H1 (cell line): ENCODE measurements at regions not wholly inside any gene's neighbourhood (a gene's known extent, or its start where the extent isn't known, plus 50 kb on each side); places are given as distances from the start of the nearest gene placed in this dataset.

ENCODE experiments used
- CTCF ChIA-PET: fragments of 300-600 bp; sonication (Branson Sonifier 250); formaldehyde crosslinking; loops from one replicate; lab custom pipeline; 2021; ENCODE audit not compliant: partially characterized antibody; lab: Charles Lee
- POLR2A ChIA-PET: fragments of 300-600 bp; sonication (Branson Sonifier 250); formaldehyde crosslinking; loops from one replicate; lab custom pipeline; 2021; ENCODE audit warnings: inconsistent platforms; ENCODE audit not compliant: partially characterized antibody; lab: Charles Lee
- DNase-seq, 2 experiments: peaks; one replicate each; pipeline versions ENCODE4 v3.0.0 to v3.0.0-alpha.2; 2010 to 2022; ENCODE audit warnings: low spot score in 2 of 2, low read depth in 1 of 2, mixed read lengths in 1 of 2
- FAIRE-seq: peaks from 2 replicates; lab custom pipeline; 2011; peaks lifted over from hg19 to GRCh38; lab: Jason Lieb, UNC
- H2AFZ ChIP-seq: 2 replicates; pipeline ENCODE4 v1.8.1; 2012; ENCODE audit warnings: low read length, inconsistent platforms
- H2AK5ac ChIP-seq: 2 replicates; pipeline ENCODE4 v1.6.1; 2013; ENCODE audit warnings: low read depth, low read length
- H2BK120ac ChIP-seq: replicated peaks from 2 replicates; pipeline ENCODE3; 2013; ENCODE audit warnings: low read depth, low read length, inconsistent platforms
- H2BK12ac ChIP-seq: 2 replicates; pipeline ENCODE4 v1.6.1; 2013; ENCODE audit warnings: low read depth, low read length
- H2BK15ac ChIP-seq: 2 replicates; pipeline ENCODE4 v1.6.1; 2013; ENCODE audit warnings: low read length
- H2BK20ac ChIP-seq: 2 replicates; pipeline ENCODE4 v1.6.1; 2013; ENCODE audit warnings: low read length
- H2BK5ac ChIP-seq: 2 replicates; pipeline ENCODE4 v1.6.1; 2013; ENCODE audit warnings: low read depth, low read length
- H3K14ac ChIP-seq: 2 replicates; pipeline ENCODE4 v1.6.1; 2013; ENCODE audit warnings: inconsistent platforms; ENCODE audit not compliant: insufficient read length
- H3K18ac ChIP-seq: 2 replicates; pipeline ENCODE4 v1.6.1; 2013; ENCODE audit warnings: low read length; ENCODE audit errors: extremely low read depth
- H3K23ac ChIP-seq: 2 replicates; pipeline ENCODE4 v1.6.1; 2013; ENCODE audit warnings: inconsistent platforms; ENCODE audit not compliant: insufficient read length
- H3K23me2 ChIP-seq: 2 replicates; pipeline ENCODE4 v1.6.1; 2013; ENCODE audit warnings: low read depth, low read length
- H3K27ac ChIP-seq: 2 replicates; pipeline ENCODE4 v1.6.1; 2011; ENCODE audit warnings: low read depth, low read length, inconsistent platforms
- H3K27me3 ChIP-seq, 4 experiments: replicated peaks in 1 of 4; 1 replicate in 1 of 4; 2 replicates in 3 of 4; pipeline versions ENCODE4 v1.6.1 to v1.8.1; 2011 to 2013; ENCODE audit warnings: low read length in 3 of 4, mild to moderate bottlenecking in 3 of 4, inconsistent platforms in 2 of 4, mixed read lengths in 2 of 4, moderate library complexity in 1 of 4; ENCODE audit not compliant: control insufficient read depth in 3 of 4, insufficient read depth in 3 of 4; ENCODE audit errors: extremely low read depth in 1 of 4
- H3K36me3 ChIP-seq, 4 experiments: 2 replicates each; pipeline versions ENCODE4 v1.6.1 to v1.8.1; 2011 to 2013; ENCODE audit warnings: mild to moderate bottlenecking in 4 of 4, low read length in 3 of 4, moderate library complexity in 2 of 4, control low read depth in 1 of 4, inconsistent platforms in 1 of 4; ENCODE audit not compliant: insufficient read depth in 4 of 4, control insufficient read depth in 2 of 4
- H3K4ac ChIP-seq: replicated peaks from 2 replicates; pipeline ENCODE3; 2013; ENCODE audit warnings: low read length, low read depth, mixed read lengths, inconsistent platforms; ENCODE audit not compliant: insufficient read length
- H3K4me1 ChIP-seq, 4 experiments: replicated peaks in 1 of 4; 1 replicate in 1 of 4; 2 replicates in 3 of 4; pipeline versions ENCODE4 v1.6.1 to v1.8.1; 2011 to 2013; ENCODE audit warnings: low read length in 3 of 4, inconsistent platforms in 2 of 4, mixed read lengths in 1 of 4; ENCODE audit not compliant: insufficient read depth in 4 of 4, control insufficient read depth in 3 of 4
- H3K4me2 ChIP-seq, 2 experiments: 2 replicates each; pipeline versions ENCODE4 v1.6.1 to v1.8.1; 2011 to 2013; ENCODE audit warnings: low read depth in 2 of 2, low read length in 2 of 2, control low read depth in 1 of 2, inconsistent platforms in 1 of 2, mild to moderate bottlenecking in 1 of 2; ENCODE audit not compliant: insufficient read depth in 1 of 2
- H3K4me3 ChIP-seq, 4 experiments: fragments of 200-600, 300-600 bp in 1 of 4; sonication (generic), shearing (Covaris generic), sonication (Bioruptor Twin) in 1 of 4; 2 replicates each; pipeline versions ENCODE4 v1.5.1 to v1.8.1; 2011 to 2016; ENCODE audit warnings: low read length in 4 of 4, low read depth in 3 of 4, control low read depth in 2 of 4, inconsistent platforms in 2 of 4, mild to moderate bottlenecking in 2 of 4, mixed read lengths in 1 of 4, moderate library complexity in 1 of 4; ENCODE audit not compliant: insufficient read depth in 2 of 4; ENCODE audit errors: extremely low read depth in 1 of 4
- H3K56ac ChIP-seq: replicated peaks from 2 replicates; pipeline ENCODE3; 2013; ENCODE audit warnings: low read depth, mild to moderate bottlenecking, mixed read lengths, low read length, inconsistent platforms; ENCODE audit not compliant: insufficient read length
- H3K79me1 ChIP-seq: 2 replicates; pipeline ENCODE4 v1.6.1; 2013; ENCODE audit warnings: low read depth, low read length, control low read depth
- H3K79me2 ChIP-seq, 2 experiments: 2 replicates each; pipeline versions ENCODE4 v1.6.1 to v1.8.1; 2012 to 2013; ENCODE audit warnings: low read length in 2 of 2, mild to moderate bottlenecking in 2 of 2, inconsistent platforms in 1 of 2; ENCODE audit not compliant: insufficient read depth in 2 of 2, control insufficient read depth in 1 of 2
- H3K9ac ChIP-seq, 4 experiments: replicated peaks in 1 of 4; 1 replicate in 1 of 4; 2 replicates in 3 of 4; pipeline versions ENCODE4 v1.6.1 to v1.8.1; 2011 to 2013; ENCODE audit warnings: low read depth in 3 of 4, low read length in 3 of 4, control low read depth in 2 of 4, mild to moderate bottlenecking in 2 of 4, moderate library complexity in 2 of 4, inconsistent platforms in 1 of 4; ENCODE audit errors: extremely low read depth in 1 of 4
- H3K9me3 ChIP-seq, 2 experiments: 2 replicates each; pipeline versions ENCODE4 v1.6.1 to v1.8.1; 2012 to 2013; ENCODE audit warnings: mild to moderate bottlenecking in 2 of 2, moderate library complexity in 2 of 2, control low read depth in 1 of 2, inconsistent platforms in 1 of 2, low read depth in 1 of 2, low read length in 1 of 2, mixed read lengths in 1 of 2; ENCODE audit not compliant: insufficient read depth in 2 of 2
- H4K20me1 ChIP-seq, 2 experiments: replicated peaks in 1 of 2; 2 replicates each; pipeline versions ENCODE3 to v1.8.1; 2011 to 2013; ENCODE audit warnings: inconsistent platforms in 2 of 2, low read length in 2 of 2, mild to moderate bottlenecking in 1 of 2; ENCODE audit not compliant: insufficient read depth in 2 of 2, control insufficient read depth in 1 of 2
- H4K5ac ChIP-seq: 2 replicates; pipeline ENCODE4 v1.6.1; 2013; ENCODE audit warnings: low read length, low read depth, mixed read lengths, inconsistent platforms; ENCODE audit not compliant: insufficient read length
- H4K8ac ChIP-seq: 2 replicates; pipeline ENCODE4 v1.8.0; 2013; ENCODE audit warnings: mild to moderate bottlenecking, moderate library complexity, low read length, inconsistent platforms; ENCODE audit not compliant: insufficient read depth; ENCODE audit errors: extremely low read depth
- H4K91ac ChIP-seq: replicated peaks from 2 replicates; pipeline ENCODE3; 2013; ENCODE audit warnings: low read length, mixed read lengths, inconsistent platforms; ENCODE audit not compliant: insufficient read length
- CBX5 ChIP-seq: fragments of 300-800, 300-1000 bp; sonication (generic); IDR thresholded peaks from 2 replicates; pipeline ENCODE4 v1.7.1; 2016; ENCODE audit warnings: antibody characterized with exemption, low read length, low read depth
- CBX8 ChIP-seq: fragments of 300-800, 300-1000 bp; sonication (generic); IDR thresholded peaks from 2 replicates; pipeline ENCODE4 v1.7.1; 2016; ENCODE audit warnings: low read depth, low read length, borderline replicate concordance
- CTBP2 ChIP-seq: IDR thresholded peaks from 2 replicates; pipeline ENCODE4 v1.7.0; 2011; ENCODE audit warnings: borderline replicate concordance, mild to moderate bottlenecking, moderate library complexity, mixed read lengths, low read length; ENCODE audit not compliant: insufficient read depth, insufficient read length
- CTCF ChIP-seq, 3 experiments: IDR thresholded peaks; 1 replicate in 2 of 3; 2 replicates in 1 of 3; pipeline versions ENCODE4 v1.5.1 to v1.6.1; 2011; ENCODE audit warnings: low read length in 3 of 3, mild to moderate bottlenecking in 3 of 3, inconsistent platforms in 2 of 3, low read depth in 1 of 3, moderate library complexity in 1 of 3; ENCODE audit not compliant: insufficient read depth in 1 of 3; ENCODE audit errors: control extremely low read depth in 1 of 3
- RAD21 ChIP-seq, 2 experiments: IDR thresholded peaks in 1 of 2; conservative IDR thresholded peaks in 1 of 2; 2 replicates each; pipeline ENCODE4 v1.6.1; 2011; ENCODE audit warnings: low read depth in 2 of 2, low read length in 2 of 2, improper control_type of control experiment in 1 of 2, inconsistent platforms in 1 of 2, mild to moderate bottlenecking in 1 of 2, moderate library complexity in 1 of 2
- SIRT6 ChIP-seq: IDR thresholded peaks from one replicate; pipeline ENCODE4 v1.7.1; 2012; ENCODE audit warnings: low read length, inconsistent platforms
- SP1 ChIP-seq: IDR thresholded peaks from 2 replicates; pipeline ENCODE4 v1.6.1; 2011; ENCODE audit warnings: low read depth, low read length
- TAF7 ChIP-seq: optimal IDR thresholded peaks from 2 replicates; pipeline ENCODE3; 2011; ENCODE audit warnings: low read depth, mild to moderate bottlenecking, inconsistent platforms, low read length, moderate library complexity, borderline replicate concordance
- WGBS, 2 experiments: shearing (Covaris generic) in 1 of 2; methylation state at CpG; one replicate each; pipeline versions ENCODE4 v1.1.6 to v1.1.7; 2013 to 2015; ENCODE audit warnings: low lambda C conversion rate in 2 of 2, mixed read lengths in 2 of 2, inconsistent platforms in 1 of 2, low coverage in 1 of 2, missing lambda C conversion rate in 1 of 2; ENCODE audit not compliant: insufficient replicate concordance in 2 of 2, insufficient coverage in 1 of 2, insufficient read length in 1 of 2; ENCODE audit errors: extremely low coverage in 1 of 2, missing lambda C conversion rate in 1 of 2; 5-methylcytosine and 5-hydroxymethylcytosine counted together
- TF ChIP-seq, protein P1 (sequence below): IDR thresholded peaks from 2 replicates; pipeline ENCODE4 v1.6.1; 2012; ENCODE audit warnings: inconsistent platforms

DNA sequence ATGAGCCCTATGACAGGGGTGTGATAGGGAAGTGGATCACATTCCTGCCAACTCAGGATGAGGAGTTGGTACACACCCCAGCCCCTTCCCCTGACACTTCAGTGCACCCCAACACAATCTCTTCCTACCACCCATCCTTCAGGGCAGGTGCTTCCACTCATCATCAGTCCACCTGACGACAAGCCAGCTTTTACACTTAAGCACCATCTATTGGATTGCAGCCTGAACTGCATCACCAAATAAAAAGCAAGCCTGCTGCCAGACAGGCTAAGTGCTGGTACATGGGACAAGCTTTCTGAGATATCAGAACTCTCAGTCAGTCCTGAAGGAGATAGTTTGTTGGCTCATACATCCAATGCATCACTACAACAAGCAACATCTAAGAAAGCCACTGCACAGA, 69.0 kb upstream of the TMEM200A start:
- H3K23ac ChIP-seq = no peak overlapping the region
- no peak overlapping the region for H4K8ac ChIP-seq
- H3K79me1 ChIP-seq = no peaks in the 10 kb centered on the region
- WGBS, 2 experiments = 81% methylated on average over 1 of the region's 1 CpG; no CpG with 5 or more reads in 1 of the 2 experiments
- no peaks in the 10 kb centered on the region for H3K27me3 ChIP-seq
- no peak overlapping the region for H3K56ac ChIP-seq
- POLR2A ChIA-PET = no interaction called here
- no peak overlapping the region for H4K91ac ChIP-seq
- H3K4me1 ChIP-seq = no peaks in the 10 kb centered on the region
- no peaks in the 10 kb centered on the region for H3K36me3 ChIP-seq
- no peak overlapping the region for H4K5ac ChIP-seq
- H3K4ac ChIP-seq = no peak overlapping the region
- H3K9ac ChIP-seq = no peak overlapping the region
- no peak overlapping the region for H2BK15ac ChIP-seq
- H3K4me2 ChIP-seq = no peak overlapping the region
- no peak for FAIRE-seq
- H3K23me2 ChIP-seq = no peaks in the 10 kb centered on the region; the same call in 1 of the 2 replicates
- no peaks in the 10 kb centered on the region for H3K79me2 ChIP-seq
- H2BK5ac ChIP-seq = no peak overlapping the region
- CTCF ChIA-PET = interaction anchor here (0.5 to 1.9 kb wide), 14 partner anchors 9 to 1564 kb away, joined by 3 to 6 read pairs (median 3); no protein-coding TSS in a partner anchor
- no peaks in the 10 kb centered on the region for H4K20me1 ChIP-seq
- H2BK20ac ChIP-seq = no peak overlapping the region
- no peak overlapping the region for H2BK12ac ChIP-seq
- no peak overlapping the region for H2AK5ac ChIP-seq
- no peak overlapping the region for H2BK120ac ChIP-seq
- no peak overlapping the region for H3K14ac ChIP-seq
- no peak for DNase-seq
- no peak overlapping the region for H3K27ac ChIP-seq
- H3K18ac ChIP-seq = no peak overlapping the region
- no peaks in the 10 kb centered on the region for H3K9me3 ChIP-seq
- TF ChIP-seq CTBP2 = no peak
- TF ChIP-seq SIRT6 = no peak
- peak in 2 of 3 experiments; percentile 58 to 66; a peak in 3 of 4 replicates for TF ChIP-seq CTCF (IDR thresholded peaks at IDR 0.05; ENCODE audit: control extremely low read depth in 1 of 3, insufficient read depth in 1 of 3, low read depth in 1 of 3, low read length in 3 of 3)
- TF ChIP-seq RAD21 (IDR thresholded peaks at IDR 0.05 in 1 of 2, conservative IDR thresholded peaks at IDR 0.05 in 1 of 2; ENCODE audit: low read depth in 2 of 2, low read length in 2 of 2) = peak; percentile 59 to 71
- TF ChIP-seq TAF7 = no peak
- no peak for TF ChIP-seq CBX8
- no peak for TF ChIP-seq CBX5
- TF ChIP-seq SP1 = no peak
- TF ChIP-seq, protein P1, sequence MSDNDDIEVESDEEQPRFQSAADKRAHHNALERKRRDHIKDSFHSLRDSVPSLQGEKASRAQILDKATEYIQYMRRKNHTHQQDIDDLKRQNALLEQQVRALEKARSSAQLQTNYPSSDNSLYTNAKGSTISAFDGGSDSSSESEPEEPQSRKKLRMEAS = no peak
- no peak overlapping the region for H2AFZ ChIP-seq
- H3K4me3 ChIP-seq = no peak overlapping the region
